GM21423 (cell line): ENCODE measurements at regions not wholly inside any gene's neighbourhood (a gene's known extent, or its start where the extent isn't known, plus 50 kb on each side); places are given as distances from the start of the nearest gene placed in this dataset.

Source experiments
- ATAC-seq: cut with Tn5 transposase; IDR thresholded peaks from one replicate; pipeline ENCODE4 v1.9.1; 2021; ENCODE audit warnings: mild to moderate bottlenecking, moderate library complexity; ENCODE audit not compliant: unreplicated experiment

GRCh38 chr13:24006520-24007248 lies 109.4 kb upstream of the C1QTNF9B start:
- ATAC-seq: peak; percentile 10

GRCh38 chr13:24007979-24008620 lies 110.8 kb upstream of the C1QTNF9B start:
- no peak for ATAC-seq

- ATAC-seq: no peak
These were observed 111.4 kb upstream of the C1QTNF9B start for GRCh38 chr13:24008679-24009078.

- no peak for ATAC-seq
These were observed 114.0 kb upstream of the C1QTNF9B start for GRCh38 chr13:24011266-24011665.

- ATAC-seq: no peak
These were observed 115.3 kb upstream of the C1QTNF9B start for GRCh38 chr13:24012648-24013047.

GRCh38 chr13:24013189-24013588 lies 115.9 kb upstream of the C1QTNF9B start:
- ATAC-seq: no peak

GRCh38 chr13:24016046-24016445 lies 118.7 kb upstream of the C1QTNF9B start:
- no peak for ATAC-seq

GRCh38 chr13:24022568-24022967 lies 125.3 kb upstream of the C1QTNF9B start:
- ATAC-seq: no peak

- no peak for ATAC-seq
These were observed 125.8 kb upstream of the C1QTNF9B start for GRCh38 chr13:24023073-24023472.

GRCh38 chr13:24027494-24027893 lies 130.2 kb upstream of the C1QTNF9B start:
- ATAC-seq: no peak

GRCh38 chr13:24032252-24032651 lies 128.3 kb upstream of the SPATA13 start:
- no peak for ATAC-seq

- ATAC-seq: no peak
These were observed 127.8 kb upstream of the SPATA13 start for GRCh38 chr13:24032674-24033073.

GRCh38 chr13:24033527-24034302 lies 126.8 kb upstream of the SPATA13 start:
- ATAC-seq: no peak

GRCh38 chr13:24035411-24035810 lies 125.1 kb upstream of the SPATA13 start:
- no peak for ATAC-seq

- ATAC-seq: no peak
These were observed 124.4 kb upstream of the SPATA13 start for GRCh38 chr13:24036115-24036514.

GRCh38 chr13:24038405-24038804 lies 122.1 kb upstream of the SPATA13 start:
- ATAC-seq: no peak

- no peak for ATAC-seq
These were observed 121.6 kb upstream of the SPATA13 start for GRCh38 chr13:24038841-24039330.

GRCh38 chr13:24039621-24040475 lies 120.7 kb upstream of the SPATA13 start:
- peak; percentile 56 for ATAC-seq

GRCh38 chr13:24040835-24041234 lies 119.7 kb upstream of the SPATA13 start:
- ATAC-seq: no peak

- no peak for ATAC-seq
These were observed 118.8 kb upstream of the SPATA13 start for GRCh38 chr13:24041651-24042225.
